Right renal pelvis (tissue), 4 donors: ENCODE measurements at regions not wholly inside any gene's neighbourhood (a gene's known extent, or its start where the extent isn't known, plus 50 kb on each side); places are given as distances from the start of the nearest gene placed in this dataset.
A peak's percentile ranks its signal among the peaks of the same experiment; 100 is the strongest.

Experiments used
- DNase-seq, 4 donors: peaks; one replicate each; pipeline ENCODE4 v3.0.0-alpha.2; 2013; ENCODE audit warnings: low read depth in 4 of 4, low spot score in 3 of 4, missing footprints in 1 of 4

- DNase-seq = no peak
These were observed 56.0 kb upstream of the CTXND1 start for GRCh38 chr15:80308002-80308401.

GRCh38 chr15:80309769-80310384 lies 57.9 kb upstream of the CTXND1 start:
- DNase-seq = no peak

- DNase-seq = no peak
These were observed 58.8 kb upstream of the CTXND1 start for GRCh38 chr15:80310776-80311175.

- no peak for DNase-seq
These were observed 63.4 kb upstream of the CTXND1 start for GRCh38 chr15:80315289-80315987.

- DNase-seq = no peak
These were observed 65.6 kb upstream of the CTXND1 start for GRCh38 chr15:80317389-80318182.

- DNase-seq = no peak
These were observed 69.8 kb upstream of the CTXND1 start for GRCh38 chr15:80321853-80322252.

GRCh38 chr15:80323285-80323684 lies 71.3 kb upstream of the CTXND1 start:
- no peak for DNase-seq

- no peak for DNase-seq
These were observed 72.6 kb upstream of the CTXND1 start for GRCh38 chr15:80324545-80325080.

GRCh38 chr15:80325206-80325605 lies 73.2 kb upstream of the CTXND1 start:
- no peak for DNase-seq

GRCh38 chr15:80326270-80326669 lies 74.3 kb upstream of the CTXND1 start:
- DNase-seq = no peak

- no peak for DNase-seq
These were observed 75.7 kb upstream of the ARNT2 start for GRCh38 chr15:80328496-80328895.

GRCh38 chr15:80331886-80332406 lies 72.2 kb upstream of the ARNT2 start:
- DNase-seq = no peak

GRCh38 chr15:80333261-80333660 lies 70.9 kb upstream of the ARNT2 start:
- DNase-seq = no peak

GRCh38 chr15:80334521-80334920 lies 69.7 kb upstream of the ARNT2 start:
- no peak for DNase-seq

GRCh38 chr15:80339601-80340000 lies 64.6 kb upstream of the ARNT2 start:
- DNase-seq = no peak

GRCh38 chr15:80342148-80342547 lies 62.0 kb upstream of the ARNT2 start:
- DNase-seq = no peak

GRCh38 chr15:80343554-80343992 lies 60.6 kb upstream of the ARNT2 start:
- DNase-seq = peak; percentile 61 to 81 (median 70)

- no peak for DNase-seq
These were observed 53.1 kb upstream of the ARNT2 start for GRCh38 chr15:80350941-80351610.
